ENCODE measurements at regions not wholly inside any gene's neighbourhood (a gene's known extent, or its start where the extent isn't known, plus 50 kb on each side); places are given as distances from the start of the nearest gene placed in this dataset.

DNA sequence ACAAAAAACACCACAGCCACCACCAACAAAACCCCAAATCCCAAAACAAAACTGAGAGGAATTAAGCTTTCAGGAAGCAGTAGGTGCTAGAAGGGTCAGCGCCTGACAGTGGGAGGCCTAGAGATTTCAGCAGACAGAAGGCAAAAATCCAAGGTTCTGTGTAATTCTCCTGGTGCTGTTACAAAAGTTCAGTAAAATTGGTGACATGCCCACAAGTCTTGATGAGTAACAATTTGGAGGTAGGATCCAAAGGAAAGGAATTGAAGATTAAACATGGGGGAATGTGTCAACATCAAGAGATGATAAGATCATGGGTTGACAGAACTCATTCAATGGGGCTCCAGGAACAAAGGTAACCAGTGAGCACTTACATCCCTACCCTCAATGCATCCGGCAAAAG is 653.8 kb upstream of the CPEB2 start:
- TF ChIP-seq, protein P1, sequence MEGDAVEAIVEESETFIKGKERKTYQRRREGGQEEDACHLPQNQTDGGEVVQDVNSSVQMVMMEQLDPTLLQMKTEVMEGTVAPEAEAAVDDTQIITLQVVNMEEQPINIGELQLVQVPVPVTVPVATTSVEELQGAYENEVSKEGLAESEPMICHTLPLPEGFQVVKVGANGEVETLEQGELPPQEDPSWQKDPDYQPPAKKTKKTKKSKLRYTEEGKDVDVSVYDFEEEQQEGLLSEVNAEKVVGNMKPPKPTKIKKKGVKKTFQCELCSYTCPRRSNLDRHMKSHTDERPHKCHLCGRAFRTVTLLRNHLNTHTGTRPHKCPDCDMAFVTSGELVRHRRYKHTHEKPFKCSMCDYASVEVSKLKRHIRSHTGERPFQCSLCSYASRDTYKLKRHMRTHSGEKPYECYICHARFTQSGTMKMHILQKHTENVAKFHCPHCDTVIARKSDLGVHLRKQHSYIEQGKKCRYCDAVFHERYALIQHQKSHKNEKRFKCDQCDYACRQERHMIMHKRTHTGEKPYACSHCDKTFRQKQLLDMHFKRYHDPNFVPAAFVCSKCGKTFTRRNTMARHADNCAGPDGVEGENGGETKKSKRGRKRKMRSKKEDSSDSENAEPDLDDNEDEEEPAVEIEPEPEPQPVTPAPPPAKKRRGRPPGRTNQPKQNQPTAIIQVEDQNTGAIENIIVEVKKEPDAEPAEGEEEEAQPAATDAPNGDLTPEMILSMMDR (optimal IDR thresholded peaks at IDR 0.05 in 1 of 3, IDR thresholded peaks at IDR 0.05 in 1 of 3, conservative IDR thresholded peaks at IDR 0.05 in 1 of 3; ENCODE audit: extremely low read depth in 1 of 3, insufficient read depth in 2 of 3, low read length in 3 of 3), result no peak
- TF ChIP-seq EZH2 (IDR thresholded peaks at IDR 0.05; ENCODE audit: low read length), result no peak
